ENCODE measurements at regions not wholly inside any gene's neighbourhood (a gene's known extent, or its start where the extent isn't known, plus 50 kb on each side); places are given as distances from the start of the nearest gene placed in this dataset.
A peak's percentile ranks its signal among the peaks of the same experiment; 100 is the strongest.

DNA sequence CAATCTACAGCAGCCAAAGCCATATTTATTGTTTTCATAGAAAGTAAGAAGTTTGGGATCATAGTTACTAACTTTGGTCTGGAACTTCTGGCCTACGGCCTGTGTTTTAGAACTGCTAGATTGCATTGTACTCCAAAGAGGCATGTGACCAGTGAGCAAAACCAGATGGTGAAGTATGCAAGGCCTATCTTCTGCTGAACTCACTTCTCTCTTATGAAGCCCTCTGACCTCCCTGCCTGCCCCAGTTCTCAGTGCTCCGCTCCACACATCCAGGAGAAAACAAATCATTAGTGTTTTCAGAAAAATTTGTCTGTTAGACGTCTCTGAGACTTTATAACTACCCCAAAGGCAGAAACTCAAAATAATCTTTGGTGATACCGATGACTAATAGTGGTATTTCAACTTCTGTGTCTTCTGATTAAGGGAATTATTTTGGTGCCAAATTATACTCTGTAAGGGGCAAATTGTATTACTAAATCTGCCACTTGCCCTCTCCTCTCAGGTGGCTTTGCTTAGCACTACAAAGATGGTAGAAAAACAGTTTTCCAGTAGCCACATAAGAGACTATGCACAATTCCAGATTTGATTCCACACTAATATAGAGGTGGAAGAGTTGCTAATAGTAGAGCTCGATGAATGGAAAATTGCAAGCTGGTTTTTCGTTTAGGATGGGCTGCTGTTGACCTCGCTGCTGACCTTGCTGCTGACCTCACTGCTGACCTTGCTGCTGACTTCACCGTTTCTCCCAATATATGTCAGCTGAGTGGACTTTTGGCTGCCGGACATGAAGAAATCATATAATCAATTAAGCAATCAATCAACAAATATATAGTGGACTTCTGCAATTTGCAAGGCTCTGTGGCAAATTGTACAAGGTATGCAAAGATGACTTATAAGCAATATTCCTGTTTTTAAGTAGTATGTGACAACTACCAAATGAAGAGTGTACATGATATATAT, 147.5 kb downstream of the KITLG start (continued):
- TF ChIP-seq MAFK (conservative IDR thresholded peaks at IDR 0.05 in 1 of 2, IDR thresholded peaks at IDR 0.05 in 1 of 2; ENCODE audit: low read length in 2 of 2) (peak in 1 of 2 experiments; percentile 20; a peak in 1 of 4 replicates), ZBTB38 (CRISPR knock-in tag; IDR thresholded peaks at IDR 0.05) (no peak), MAFF (IDR thresholded peaks at IDR 0.05; ENCODE audit: low read depth, low read length) (peak; percentile 13; the same call in 1 of the 2 replicates), GFI1 (CRISPR knock-in tag; IDR thresholded peaks at IDR 0.05; ENCODE audit: borderline replicate concordance) (no peak), NBN (conservative IDR thresholded peaks at IDR 0.05) (no peak), STAG1 (CRISPR knock-in tag; IDR thresholded peaks at IDR 0.05) (no peak)

DNA sequence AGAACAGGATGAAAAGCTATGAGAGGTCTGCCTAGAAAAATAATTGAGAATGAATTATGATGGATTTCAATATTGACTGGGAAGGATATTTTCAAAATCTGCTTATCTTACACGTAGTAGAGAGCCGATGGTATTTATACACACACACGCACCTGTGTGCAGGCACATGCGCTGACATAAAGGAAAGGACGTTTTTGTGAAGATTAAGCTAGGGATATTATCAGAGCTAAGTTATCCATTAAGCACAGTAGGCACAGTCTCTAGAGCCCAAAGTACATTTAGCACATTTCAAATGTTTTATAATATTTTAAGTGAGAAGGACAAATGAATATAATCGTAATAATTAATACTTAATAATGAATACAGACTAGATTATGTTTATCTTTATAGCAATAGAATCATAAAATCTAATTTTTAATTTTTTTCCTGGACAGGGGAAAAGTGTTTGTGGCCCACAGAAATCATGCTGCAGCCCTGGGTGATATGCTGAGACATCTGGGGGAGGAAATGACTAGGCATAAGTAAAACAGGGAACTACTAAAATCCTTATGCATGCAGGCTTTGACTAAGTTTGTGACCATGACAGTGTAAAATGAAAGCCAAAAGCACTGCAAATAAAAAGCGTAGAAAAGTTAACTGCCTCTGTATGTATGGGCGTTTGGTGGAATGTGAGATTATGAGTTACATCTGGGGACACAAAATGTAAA, 146.1 kb downstream of the KITLG start:
- H3K27me3 ChIP-seq (ENCODE audit: control insufficient read depth in 1 of 2, insufficient read depth in 2 of 2, low read length in 2 of 2), result no peaks in the 10 kb centered on the region
- H3K4me1 ChIP-seq (ENCODE audit: insufficient read depth, low read length), result peaks cover 21% of the 10 kb centered on the region; the same call in 1 of the 2 replicates
- H3K27ac ChIP-seq (ENCODE audit: extremely low read length, insufficient read depth, low read length), result no peak overlapping the region
- no TSS peak for BruUV-seq (replicated peaks)
- H3K4me3 ChIP-seq (replicated peaks in 1 of 3; ENCODE audit: insufficient read depth in 1 of 3, low read depth in 2 of 3, low read length in 3 of 3), result no peak overlapping the region
- H3K79me2 ChIP-seq (ENCODE audit: insufficient read depth, low read length), result no peaks in the 10 kb centered on the region
- in situ Hi-C loops (cut with HindIII; ENCODE audit: extremely low pct_ligation_motif_present, low pct_unique_long_range_greater_than_20kb), result no loop called here
- H4K20me1 ChIP-seq (ENCODE audit: insufficient read depth, low read length), result no peaks in the 10 kb centered on the region
- 50% methylated on average over 8 of the region's 8 CpGs for WGBS (ENCODE audit: low lambda C conversion rate)
- H3K36me3 ChIP-seq (replicated peaks in 1 of 2; ENCODE audit: control insufficient read depth in 1 of 2, insufficient read depth in 2 of 2, low read length in 2 of 2), result no peaks in the 10 kb centered on the region
- DNase-seq (ENCODE audit: low spot score) (no peak), ATAC-seq (no peak), FAIRE-seq (no peak)
- intact Hi-C loops (cut with micrococcal nuclease; ENCODE audit: unreplicated experiment), result no loop called here
- ChIA-PET POLR2A (no interaction called here), CTCF (ENCODE audit: low intra/inter-chr PET ratio, low total read pairs) (no interaction called here)
- no peaks in the 10 kb centered on the region; the same call in 1 of the 2 replicates for H3K9me3 ChIP-seq (ENCODE audit: low read length)
- H3K9ac ChIP-seq (ENCODE audit: insufficient read depth, low read depth, low read length), result no peak overlapping the region
- H3K4me2 ChIP-seq (ENCODE audit: low read depth, low read length), result no peak overlapping the region
- no peak overlapping the region for H2AFZ ChIP-seq (ENCODE audit: low read length)
- no peak for TF ChIP-seq CBX1 (IDR thresholded peaks at IDR 0.05; ENCODE audit: low read depth)
- no peak for TF ChIP-seq MAFK (conservative IDR thresholded peaks at IDR 0.05 in 1 of 2, IDR thresholded peaks at IDR 0.05 in 1 of 2; ENCODE audit: low read length in 2 of 2)
- no peak for TF ChIP-seq SIN3A (IDR thresholded peaks at IDR 0.05; ENCODE audit: borderline replicate concordance, low read depth, low read length)
- TF ChIP-seq SETDB1 (CRISPR knock-in tag; IDR thresholded peaks at IDR 0.05; ENCODE audit: borderline replicate concordance), result no peak
- no peak for TF ChIP-seq ATF7 (IDR thresholded peaks at IDR 0.05)
- TF ChIP-seq ATF7 (CRISPR knock-in tag; IDR thresholded peaks at IDR 0.05), result no peak
- no peak for TF ChIP-seq ZNF264 (CRISPR knock-in tag; IDR thresholded peaks at IDR 0.05)
- no peak for TF ChIP-seq ZMAT3 (CRISPR knock-in tag; conservative IDR thresholded peaks at IDR 0.05)
- TF ChIP-seq, protein P1, sequence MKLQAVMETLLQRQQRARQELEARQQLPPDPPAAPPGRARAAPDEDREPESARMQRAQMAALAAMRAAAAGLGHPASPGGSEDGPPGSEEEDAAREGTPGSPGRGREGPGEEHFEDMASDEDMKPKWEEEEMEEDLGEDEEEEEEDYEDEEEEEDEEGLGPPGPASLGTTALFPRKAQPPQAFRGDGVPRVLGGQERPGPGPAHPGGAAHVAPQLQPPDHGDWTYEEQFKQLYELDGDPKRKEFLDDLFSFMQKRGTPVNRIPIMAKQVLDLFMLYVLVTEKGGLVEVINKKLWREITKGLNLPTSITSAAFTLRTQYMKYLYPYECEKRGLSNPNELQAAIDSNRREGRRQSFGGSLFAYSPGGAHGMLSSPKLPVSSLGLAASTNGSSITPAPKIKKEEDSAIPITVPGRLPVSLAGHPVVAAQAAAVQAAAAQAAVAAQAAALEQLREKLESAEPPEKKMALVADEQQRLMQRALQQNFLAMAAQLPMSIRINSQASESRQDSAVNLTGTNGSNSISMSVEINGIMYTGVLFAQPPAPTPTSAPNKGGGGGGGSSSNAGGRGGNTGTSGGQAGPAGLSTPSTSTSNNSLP (IDR thresholded peaks at IDR 0.05; ENCODE audit: low read depth, low read length), result no peak
- TF ChIP-seq SP5 (CRISPR knock-in tag; IDR thresholded peaks at IDR 0.05; ENCODE audit: borderline replicate concordance, low read depth), result no peak
- TF ChIP-seq DNMT1 (CRISPR knock-in tag; IDR thresholded peaks at IDR 0.05), result no peak
- TF ChIP-seq MED1 (CRISPR knock-in tag; IDR thresholded peaks at IDR 0.05), result no peak
